DND-41 (cell line): ENCODE measurements at regions not wholly inside any gene's neighbourhood (a gene's known extent, or its start where the extent isn't known, plus 50 kb on each side); places are given as distances from the start of the nearest gene placed in this dataset.

Experiments
- ATAC-seq: fragments of 200-7000 bp; cut with Tn5 transposase; 3 replicates; pipeline ENCODE4 v1.9.1; 2021; ENCODE audit warnings: low read depth; ENCODE audit not compliant: insufficient read depth
- DNase-seq: peaks from one replicate; pipeline ENCODE4 v3.0.0-alpha.2; 2020
- H2AFZ ChIP-seq: 2 replicates; pipeline ENCODE4 v1.6.0; 2012; ENCODE audit warnings: low read depth, low read length
- H3K27ac ChIP-seq: 2 replicates; pipeline ENCODE4 v1.5.1; 2012; ENCODE audit warnings: low read length, inconsistent platforms
- H3K27me3 ChIP-seq: fragments of 200-600 bp; sonication (generic); 2 replicates; pipeline ENCODE4 v1.6.0; 2012; ENCODE audit warnings: low read length, mild to moderate bottlenecking, inconsistent platforms; ENCODE audit not compliant: insufficient read depth, poor library complexity
- H3K36me3 ChIP-seq: 2 replicates; pipeline ENCODE4 v1.5.1; 2012; ENCODE audit warnings: low read length, inconsistent platforms; ENCODE audit not compliant: insufficient read depth
- H3K4me1 ChIP-seq: 2 replicates; pipeline ENCODE4 v1.5.1; 2012; ENCODE audit warnings: mild to moderate bottlenecking, low read length; ENCODE audit not compliant: insufficient read depth
- H3K4me2 ChIP-seq: 2 replicates; pipeline ENCODE4 v1.6.0; 2012; ENCODE audit warnings: mild to moderate bottlenecking, moderate library complexity, low read length, inconsistent platforms; ENCODE audit not compliant: insufficient read depth
- H3K4me3 ChIP-seq, 2 experiments: fragments of 200-600 bp in 1 of 2; shearing (Covaris generic) in 1 of 2; 2 replicates each; pipeline ENCODE4 v1.5.1; 2012 to 2016; ENCODE audit warnings: inconsistent platforms in 2 of 2, low read length in 2 of 2, mild to moderate bottlenecking in 2 of 2, low read depth in 1 of 2, moderate library complexity in 1 of 2
- H3K79me2 ChIP-seq: 2 replicates; pipeline ENCODE4 v1.6.0; 2012; ENCODE audit warnings: low read length, inconsistent platforms; ENCODE audit not compliant: insufficient read depth
- H3K9ac ChIP-seq: 2 replicates; pipeline ENCODE4 v1.6.0; 2012; ENCODE audit warnings: low read depth, mild to moderate bottlenecking, inconsistent platforms, low read length, moderate library complexity
- H3K9me3 ChIP-seq: 2 replicates; pipeline ENCODE4 v1.5.1; 2012; ENCODE audit warnings: low read length, moderate library complexity, mild to moderate bottlenecking, inconsistent platforms; ENCODE audit not compliant: insufficient read depth, severe bottlenecking
- H4K20me1 ChIP-seq: 2 replicates; pipeline ENCODE4 v1.6.0; 2012; ENCODE audit warnings: low read length; ENCODE audit not compliant: insufficient read depth
- EZH2 ChIP-seq: IDR thresholded peaks from 3 replicates; pipeline ENCODE4 v1.6.1; 2012; ENCODE audit warnings: borderline replicate concordance, low read depth, mild to moderate bottlenecking, moderate library complexity, low read length, inconsistent platforms; ENCODE audit not compliant: severe bottlenecking
- TF ChIP-seq, protein P1 (sequence below): IDR thresholded peaks from 2 replicates; pipeline ENCODE4 v1.5.1; 2012; ENCODE audit warnings: borderline replicate concordance, low read length, moderate library complexity, mild to moderate bottlenecking; ENCODE audit not compliant: poor library complexity, severe bottlenecking; ENCODE audit errors: extremely low read depth

DNA sequence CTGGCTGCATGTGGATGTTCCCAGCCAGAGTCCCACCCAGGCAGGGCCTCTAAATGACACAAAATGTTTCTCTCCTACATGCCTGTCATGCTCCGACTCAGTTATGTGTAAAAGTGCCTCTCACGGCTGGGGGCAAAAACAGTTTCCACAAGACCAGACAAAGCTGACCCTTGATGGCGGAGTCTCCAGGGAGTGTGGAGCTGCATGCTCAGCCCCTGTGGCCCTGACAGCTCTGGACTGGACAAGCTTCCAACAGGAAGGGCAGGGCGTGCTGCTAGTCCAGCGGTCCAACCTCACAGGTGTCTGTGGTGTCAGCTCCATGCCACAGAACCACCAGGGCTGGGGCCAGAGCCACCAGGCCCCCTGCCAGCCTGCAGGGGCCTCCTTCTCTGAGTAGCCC is 149.6 kb downstream of the CRYBB2 start:
- H3K9ac ChIP-seq, result no peak overlapping the region
- H3K9me3 ChIP-seq, result no peaks in the 10 kb centered on the region
- no peak overlapping the region for H3K4me2 ChIP-seq

GRCh38 chr22:25370322-25370721 is 150.9 kb downstream of the CRYBB2 start:
- TF ChIP-seq, protein P1, sequence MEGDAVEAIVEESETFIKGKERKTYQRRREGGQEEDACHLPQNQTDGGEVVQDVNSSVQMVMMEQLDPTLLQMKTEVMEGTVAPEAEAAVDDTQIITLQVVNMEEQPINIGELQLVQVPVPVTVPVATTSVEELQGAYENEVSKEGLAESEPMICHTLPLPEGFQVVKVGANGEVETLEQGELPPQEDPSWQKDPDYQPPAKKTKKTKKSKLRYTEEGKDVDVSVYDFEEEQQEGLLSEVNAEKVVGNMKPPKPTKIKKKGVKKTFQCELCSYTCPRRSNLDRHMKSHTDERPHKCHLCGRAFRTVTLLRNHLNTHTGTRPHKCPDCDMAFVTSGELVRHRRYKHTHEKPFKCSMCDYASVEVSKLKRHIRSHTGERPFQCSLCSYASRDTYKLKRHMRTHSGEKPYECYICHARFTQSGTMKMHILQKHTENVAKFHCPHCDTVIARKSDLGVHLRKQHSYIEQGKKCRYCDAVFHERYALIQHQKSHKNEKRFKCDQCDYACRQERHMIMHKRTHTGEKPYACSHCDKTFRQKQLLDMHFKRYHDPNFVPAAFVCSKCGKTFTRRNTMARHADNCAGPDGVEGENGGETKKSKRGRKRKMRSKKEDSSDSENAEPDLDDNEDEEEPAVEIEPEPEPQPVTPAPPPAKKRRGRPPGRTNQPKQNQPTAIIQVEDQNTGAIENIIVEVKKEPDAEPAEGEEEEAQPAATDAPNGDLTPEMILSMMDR, result no peak
- no peak for TF ChIP-seq EZH2
- H3K36me3 ChIP-seq, result peaks cover 30% of the 10 kb centered on the region
- H3K4me2 ChIP-seq, result no peak overlapping the region
- H3K4me3 ChIP-seq, result no peak overlapping the region
- no peak overlapping the region for H2AFZ ChIP-seq
- DNase-seq (no peak), ATAC-seq (no peak)
- no peaks in the 10 kb centered on the region for H3K4me1 ChIP-seq
- H4K20me1 ChIP-seq, result peaks cover 34% of the 10 kb centered on the region
- H3K79me2 ChIP-seq, result peaks cover 3% of the 10 kb centered on the region; the same call in 1 of the 2 replicates
- H3K9me3 ChIP-seq, result no peaks in the 10 kb centered on the region
- H3K27me3 ChIP-seq, result no peaks in the 10 kb centered on the region
- H3K27ac ChIP-seq, result no peak overlapping the region
- no peak overlapping the region for H3K9ac ChIP-seq

More for the DNA sequence above, 149.6 kb downstream of the CRYBB2 start:
- TF ChIP-seq, protein P1, result no peak
- no peak for TF ChIP-seq EZH2
- Histone ChIP-seq H2AFZ (no peak overlapping the region), H3K4me1 (no peaks in the 10 kb centered on the region), H3K27me3 (no peaks in the 10 kb centered on the region), H3K36me3 (peaks cover 27% of the 10 kb centered on the region), H3K27ac (no peak overlapping the region), H3K4me3 (no peak overlapping the region), H4K20me1 (peaks cover 29% of the 10 kb centered on the region), H3K79me2 (peaks cover 3% of the 10 kb centered on the region; the same call in 1 of the 2 replicates)
- ATAC-seq (no peak), DNase-seq (no peak)

DNA sequence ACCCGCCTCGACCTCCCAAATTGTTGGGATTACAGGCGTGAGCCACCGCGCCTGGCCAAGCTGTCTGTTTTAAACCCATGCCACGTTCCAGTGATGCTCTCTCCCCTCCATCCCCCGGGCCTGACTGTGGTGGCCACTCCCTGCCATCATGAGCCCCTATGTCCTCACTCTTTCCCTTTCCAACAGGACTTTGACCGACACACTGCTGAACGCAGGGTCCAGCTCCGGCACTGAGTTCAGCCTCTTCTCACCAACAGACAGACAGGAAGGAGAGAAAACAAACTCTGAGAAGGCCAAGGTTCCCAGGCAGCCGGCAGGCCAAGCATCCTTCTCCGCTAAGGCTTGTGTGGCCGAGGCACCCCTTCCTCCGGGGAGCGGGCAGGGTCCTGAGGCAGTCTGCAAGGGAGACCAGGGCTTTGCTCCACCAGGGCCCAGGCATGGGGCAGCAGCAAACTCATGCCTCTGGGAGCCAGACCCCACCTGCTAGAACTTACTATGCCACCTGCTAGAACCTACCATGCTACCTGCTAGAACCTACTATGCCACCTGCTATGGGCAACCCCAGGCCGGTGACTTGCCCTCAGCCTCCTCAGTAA is 152.7 kb downstream of the CRYBB2 start:
- TF ChIP-seq, protein P1, result no peak
- no peak for TF ChIP-seq EZH2
- peaks cover 36% of the 10 kb centered on the region for H3K36me3 ChIP-seq
- H3K27me3 ChIP-seq, result no peaks in the 10 kb centered on the region
- no peaks in the 10 kb centered on the region for H3K9me3 ChIP-seq
- H3K27ac ChIP-seq, result no peak overlapping the region
- ATAC-seq (no peak), DNase-seq (no peak)
- H3K9ac ChIP-seq, result no peak overlapping the region
- H3K4me2 ChIP-seq, result no peak overlapping the region
- H3K4me1 ChIP-seq, result no peaks in the 10 kb centered on the region
- H3K4me3 ChIP-seq, result no peak overlapping the region
- H2AFZ ChIP-seq, result no peak overlapping the region
- peaks cover 3% of the 10 kb centered on the region; the same call in 1 of the 2 replicates for H3K79me2 ChIP-seq
- H4K20me1 ChIP-seq, result peaks cover 36% of the 10 kb centered on the region

DNA sequence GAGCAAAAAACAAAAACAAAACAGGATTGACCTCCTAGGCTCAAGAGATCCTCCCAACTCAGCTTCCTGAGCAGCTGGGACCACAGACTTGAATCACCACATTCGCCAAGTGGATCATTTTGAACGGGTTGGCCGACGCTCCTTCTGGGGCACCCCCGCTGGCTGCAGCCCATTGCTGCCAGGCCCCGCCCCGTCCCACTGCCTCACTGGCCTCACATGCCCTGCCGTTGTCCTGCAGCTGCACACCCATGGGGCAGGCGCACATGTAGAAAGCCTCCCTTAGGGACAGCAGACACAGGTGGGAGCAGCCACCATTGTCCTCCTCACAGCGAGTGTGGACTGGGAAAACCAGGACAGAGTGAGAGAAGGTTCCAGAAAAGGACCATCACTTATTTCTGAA is 154.5 kb downstream of the CRYBB2 start:
- Histone ChIP-seq H3K27ac (no peak overlapping the region), H2AFZ (no peak overlapping the region), H3K9ac (no peak overlapping the region), H3K4me1 (no peaks in the 10 kb centered on the region), H3K4me2 (no peak overlapping the region), H3K4me3 (no peak overlapping the region), H3K79me2 (no peaks in the 10 kb centered on the region), H3K9me3 (no peaks in the 10 kb centered on the region), H4K20me1 (peaks cover 30% of the 10 kb centered on the region), H3K27me3 (no peaks in the 10 kb centered on the region), H3K36me3 (peaks cover 47% of the 10 kb centered on the region)
- TF ChIP-seq, protein P1, result no peak
- TF ChIP-seq EZH2, result no peak
- DNase-seq, result no peak
- no peak for ATAC-seq
